Activated CD4-positive, alpha-beta T cell treated with anti-CD3 and anti-CD28 coated beads, Interleukin-10, Interleukin-2, amounts not matched to agents 100 ng/mL and 50 ng/mL, durations not matched to agents 16 hours and 8 hours (primary cell): ENCODE measurements at regions not wholly inside any gene's neighbourhood (a gene's known extent, or its start where the extent isn't known, plus 50 kb on each side); places are given as distances from the start of the nearest gene placed in this dataset.
A peak's percentile ranks its signal among the peaks of the same experiment; 100 is the strongest.

Experiments used
- DNase-seq: peaks from one replicate; pipeline ENCODE4 v3.0.0-alpha.2; 2020

DNA sequence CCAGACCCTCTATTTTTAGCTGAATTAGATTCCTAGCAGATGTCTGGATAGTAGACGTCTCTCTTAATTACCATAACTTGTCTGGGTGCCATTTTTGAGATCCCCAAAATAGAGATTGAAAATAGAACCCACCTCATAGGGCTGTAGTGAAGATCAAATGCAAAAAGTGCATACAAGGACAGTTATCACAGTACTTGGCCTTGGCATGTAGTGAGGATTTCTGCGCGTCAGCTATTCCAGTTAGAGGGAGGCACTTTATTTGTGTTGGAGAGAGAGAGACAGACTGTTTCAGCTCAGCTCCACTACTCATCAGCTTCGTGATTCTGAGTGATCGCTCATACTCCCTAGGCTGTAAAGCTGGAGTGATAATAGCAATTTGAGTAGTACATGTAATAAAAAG lies 59.6 kb upstream of the CDH13 start:
- no peak for DNase-seq

DNA sequence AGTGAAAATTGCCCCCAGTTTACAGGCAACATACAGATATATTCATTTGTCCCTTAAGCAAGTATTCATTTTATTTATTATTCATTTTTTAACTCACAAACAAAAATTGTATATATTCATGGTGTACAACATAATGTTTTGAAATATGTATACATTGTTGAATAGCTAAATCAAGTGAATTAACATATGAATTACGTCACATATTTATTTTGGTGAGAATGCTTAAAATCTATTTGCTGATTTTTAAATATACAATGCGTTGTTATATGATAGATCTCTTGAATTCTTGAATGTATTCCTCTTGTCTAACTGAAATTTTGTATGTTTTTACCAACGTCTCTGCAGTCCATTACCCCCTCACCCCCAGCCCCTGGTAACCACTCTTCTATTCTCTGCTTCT lies 63.4 kb upstream of the CDH13 start:
- DNase-seq, result no peak

DNA sequence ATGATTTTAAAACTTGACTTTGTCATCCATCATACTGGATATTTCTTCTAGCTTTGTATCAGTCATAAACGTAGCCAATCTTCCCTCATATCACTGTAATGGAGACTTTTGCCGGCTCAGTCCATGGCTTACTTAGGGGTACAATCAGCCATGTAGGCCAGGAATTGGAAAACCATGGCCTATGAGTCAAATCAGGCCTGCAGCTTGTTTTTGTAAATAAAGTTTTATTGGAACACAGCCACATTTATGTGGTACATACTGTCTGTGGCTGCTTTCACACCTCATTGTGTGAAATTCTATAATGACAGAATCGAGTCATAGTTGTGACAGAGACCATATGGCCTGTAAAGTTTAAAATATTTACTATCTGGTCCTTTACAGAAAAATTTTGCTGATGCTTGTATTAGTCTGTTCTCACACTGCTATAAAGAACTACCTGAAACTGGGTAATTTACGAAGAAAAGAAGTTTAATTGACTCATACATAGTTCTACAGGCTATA lies 64.5 kb upstream of the CDH13 start:
- DNase-seq, result peak; percentile 7

DNA sequence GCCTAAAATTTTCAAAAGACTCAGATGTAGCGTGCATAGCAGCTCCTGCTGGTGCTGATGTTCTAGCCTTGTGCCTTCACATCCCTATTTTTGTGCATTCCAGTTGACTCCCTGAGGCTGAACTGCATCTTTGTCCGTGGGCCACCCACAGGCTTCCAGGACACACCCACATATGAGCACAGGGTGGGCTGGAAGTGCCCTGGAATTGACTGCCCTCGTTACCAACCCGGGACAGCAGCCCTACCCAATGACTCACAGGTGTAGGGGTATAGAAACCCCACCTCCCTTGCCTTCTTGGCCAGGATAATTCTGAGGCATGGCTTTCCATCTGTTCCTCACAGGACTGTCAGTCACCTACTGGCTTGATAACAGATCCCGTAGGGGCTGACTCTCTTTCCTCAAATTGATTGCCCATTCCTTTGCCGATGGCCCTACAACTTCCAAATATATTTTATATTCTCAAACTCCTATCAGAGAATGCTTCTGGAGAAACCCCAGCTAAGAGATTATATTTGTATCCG lies 65.9 kb upstream of the CDH13 start:
- DNase-seq, result no peak

DNA sequence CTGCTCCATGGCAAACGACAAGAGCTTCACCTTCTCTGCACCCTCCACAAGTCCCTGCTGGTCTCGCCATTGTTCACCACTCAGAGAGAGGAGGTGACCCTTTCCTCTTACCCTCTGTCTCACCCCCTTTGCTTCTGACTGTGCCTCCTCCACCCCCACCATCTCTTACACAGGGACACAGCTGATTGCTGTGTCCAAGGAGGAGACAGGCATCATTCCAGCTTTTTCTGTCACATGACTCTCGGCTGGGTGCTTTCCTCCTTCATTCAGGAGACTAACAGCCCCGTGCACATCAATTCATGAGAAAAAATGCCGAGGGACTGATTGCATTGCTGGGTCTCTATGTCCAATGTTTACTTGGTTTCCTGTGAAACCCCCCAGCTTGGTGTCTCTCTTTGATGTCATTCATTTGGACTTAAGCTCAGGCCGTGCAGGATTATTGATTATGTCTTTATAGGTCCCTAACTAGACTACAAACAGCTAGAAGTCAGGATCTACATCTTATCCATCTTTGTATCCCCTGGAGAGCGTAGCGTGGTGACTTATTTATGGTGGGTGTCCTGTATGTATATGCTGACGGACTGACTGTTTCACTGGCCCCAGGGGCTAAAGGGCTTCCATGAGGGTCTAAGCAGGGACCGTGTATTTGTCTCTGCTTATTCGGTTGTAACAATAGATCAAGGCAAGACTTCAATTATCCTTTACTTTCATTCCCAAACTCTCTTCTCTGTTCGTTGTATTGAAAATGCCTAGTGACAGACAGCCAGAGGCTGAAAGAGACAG lies 82.2 kb upstream of the CDH13 start:
- no peak for DNase-seq

DNA sequence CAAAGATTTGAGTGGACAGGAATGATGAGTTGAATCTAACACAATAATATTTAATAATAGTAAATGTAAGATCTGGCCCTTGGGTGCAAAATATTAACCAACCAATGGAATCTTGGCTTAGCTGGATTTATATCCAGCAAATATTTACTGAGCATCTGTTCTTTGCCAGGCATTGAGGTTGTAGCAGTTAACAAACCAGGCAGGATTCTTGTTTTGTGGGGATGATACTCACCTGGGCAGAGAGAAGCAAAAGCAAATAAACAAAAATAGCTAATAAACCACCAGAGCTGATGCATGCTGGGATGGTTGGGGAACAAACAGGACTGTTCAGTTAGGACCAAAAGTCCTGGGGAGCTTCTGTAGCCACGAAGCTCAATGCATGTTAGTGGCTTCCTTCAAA lies 84.1 kb upstream of the CDH13 start:
- no peak for DNase-seq

DNA sequence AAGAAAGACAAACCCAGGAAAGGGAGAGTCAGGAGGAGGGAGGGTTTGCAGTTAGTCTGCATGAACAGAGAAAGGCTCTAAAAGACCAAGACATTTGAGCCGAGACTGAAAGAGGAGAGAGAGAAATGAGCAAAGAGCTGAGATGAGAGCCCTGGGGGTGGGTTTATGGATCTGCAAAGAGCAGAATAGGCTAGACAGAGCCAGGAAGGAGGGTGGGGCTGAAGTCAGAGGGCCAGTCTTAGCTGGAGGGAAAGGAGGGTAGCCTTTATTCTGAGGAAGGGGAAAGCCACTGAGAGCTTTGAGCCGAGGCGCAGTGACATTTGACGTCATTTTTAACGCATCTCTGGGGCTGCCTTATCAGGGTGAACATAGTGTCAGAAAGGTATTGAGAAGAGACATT lies 85.7 kb upstream of the CDH13 start:
- DNase-seq, result no peak

DNA sequence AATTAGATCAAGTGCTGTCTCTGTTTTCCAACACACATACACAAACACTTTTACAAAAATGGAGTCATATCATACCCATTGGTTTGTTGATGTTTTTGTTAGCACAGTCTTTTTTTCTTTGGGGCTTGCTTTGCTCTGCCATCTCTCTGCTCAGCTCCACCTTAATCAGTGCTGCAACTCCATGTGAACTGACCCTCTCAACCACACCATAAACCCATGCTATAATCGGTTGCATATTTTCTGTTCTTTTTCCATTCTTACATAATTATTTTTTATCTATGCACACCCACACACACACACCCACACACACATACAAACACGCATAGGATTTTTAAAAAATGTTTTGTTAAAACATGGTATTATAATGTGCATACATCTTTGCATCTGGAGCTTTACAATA lies 91.0 kb upstream of the CDH13 start:
- no peak for DNase-seq

DNA sequence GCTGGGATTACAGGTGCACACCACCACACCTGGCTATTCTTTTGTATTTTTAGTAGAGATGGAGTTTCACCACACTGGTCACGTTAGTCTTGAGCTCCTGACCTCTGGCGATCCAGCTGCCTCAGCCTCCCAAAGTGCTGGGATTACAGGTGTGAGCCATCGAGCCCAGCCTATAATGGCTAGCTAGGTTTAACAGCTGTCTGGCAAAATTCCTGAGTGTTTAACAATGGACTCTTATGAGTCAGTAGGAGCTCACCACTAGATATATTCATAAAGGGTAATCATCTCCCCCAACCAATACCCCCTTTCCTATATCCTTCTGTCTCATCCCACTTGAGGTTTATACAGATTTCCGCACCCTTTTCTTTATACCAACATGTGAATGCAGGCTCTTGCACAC lies 91.5 kb upstream of the CDH13 start:
- no peak for DNase-seq

DNA sequence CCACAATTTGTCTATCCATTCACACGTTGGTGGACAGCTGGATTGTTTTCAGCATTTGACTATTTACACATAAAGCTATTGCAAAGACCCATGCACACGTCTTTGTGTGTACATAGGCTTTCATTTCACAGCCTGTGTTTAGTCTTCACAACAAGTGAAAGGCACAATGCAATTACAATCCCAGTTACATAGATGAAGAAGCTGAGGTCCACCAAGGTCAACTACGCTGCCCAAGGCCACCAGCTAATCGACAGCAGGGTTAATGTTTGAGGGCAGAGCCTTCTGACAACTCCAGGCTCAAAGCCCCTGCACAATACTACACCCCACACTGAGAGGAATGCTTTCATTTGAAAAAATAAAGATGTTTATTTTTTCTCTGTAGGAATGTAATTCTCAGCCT lies 93.6 kb upstream of the CDH13 start:
- DNase-seq, result no peak

DNA sequence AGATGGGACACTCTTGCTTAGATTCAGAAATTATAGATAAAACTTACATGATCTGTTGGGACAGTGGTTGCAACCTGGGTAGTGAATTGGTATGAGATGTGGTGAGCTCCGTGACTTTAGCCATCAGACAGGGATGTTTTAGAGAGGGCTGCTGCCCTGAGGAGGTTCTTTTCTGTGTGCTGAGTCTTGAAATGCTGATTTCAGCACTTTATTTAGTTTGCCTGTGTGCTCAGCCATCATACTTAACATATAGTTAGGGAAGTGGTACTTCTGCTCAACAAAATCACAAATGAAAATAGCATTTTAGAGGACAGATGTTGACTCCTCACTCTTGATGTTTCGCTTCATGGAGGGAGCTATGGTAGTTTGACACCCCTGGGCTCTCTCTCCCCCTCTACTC lies 95.9 kb upstream of the CDH13 start:
- no peak for DNase-seq

DNA sequence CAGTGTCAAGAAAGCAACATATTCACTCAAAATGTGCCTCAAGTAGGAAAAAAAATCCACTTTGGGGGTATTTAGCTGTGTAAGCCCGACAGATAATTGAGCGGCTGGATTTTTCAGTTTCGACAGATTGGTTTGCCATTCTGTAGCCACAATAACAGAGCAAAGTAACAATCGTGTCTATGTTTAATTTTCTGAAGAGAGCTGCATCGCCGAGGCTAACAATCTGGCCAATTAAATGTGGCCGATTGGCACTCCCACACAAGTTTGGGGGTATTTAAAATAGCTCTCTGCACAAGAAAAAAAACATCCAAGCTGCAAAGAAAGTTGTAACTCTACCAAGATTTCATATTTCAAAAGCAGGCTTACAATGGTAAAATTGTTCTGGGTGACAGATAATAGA lies 99.7 kb upstream of the CDH13 start:
- no peak for DNase-seq

DNA sequence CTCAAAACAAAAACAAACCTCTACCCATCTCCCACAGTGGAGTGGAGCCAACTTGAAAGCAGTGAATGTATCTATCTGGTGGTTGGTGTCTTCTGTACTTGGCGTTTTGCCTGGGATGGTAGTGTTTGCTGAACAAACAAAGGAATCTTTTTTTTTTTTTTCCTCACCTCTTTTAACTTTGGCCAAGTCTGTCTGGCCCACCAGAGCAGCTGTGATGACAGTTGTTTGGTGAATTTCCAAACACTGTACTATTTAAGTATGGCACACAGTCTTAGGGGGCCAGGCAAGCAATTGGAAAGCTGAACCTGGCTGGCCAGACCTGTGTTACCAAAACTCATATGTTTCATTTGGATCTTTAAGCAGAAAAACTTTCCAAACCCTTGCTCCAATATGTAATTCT lies 101.8 kb upstream of the CDH13 start:
- DNase-seq, result no peak

DNA sequence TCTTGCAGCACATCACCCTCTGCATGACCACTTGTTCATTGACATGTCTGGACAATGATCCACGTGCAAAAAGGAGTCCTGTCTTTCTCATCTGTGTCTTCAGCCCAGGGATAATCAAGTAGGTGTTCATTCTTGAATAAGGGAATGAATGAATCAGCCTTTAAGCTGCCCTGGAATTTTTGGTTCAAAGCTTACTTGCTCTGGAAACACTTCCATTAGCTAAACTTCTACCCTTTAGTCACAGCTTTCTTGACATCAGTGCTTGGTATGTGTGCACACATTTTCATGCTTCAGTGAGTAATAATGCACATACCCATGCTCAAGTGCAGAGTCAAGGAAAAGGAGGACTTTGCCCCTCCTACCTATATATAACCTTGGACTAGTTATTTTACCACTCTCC lies 103.0 kb upstream of the CDH13 start:
- DNase-seq, result no peak

DNA sequence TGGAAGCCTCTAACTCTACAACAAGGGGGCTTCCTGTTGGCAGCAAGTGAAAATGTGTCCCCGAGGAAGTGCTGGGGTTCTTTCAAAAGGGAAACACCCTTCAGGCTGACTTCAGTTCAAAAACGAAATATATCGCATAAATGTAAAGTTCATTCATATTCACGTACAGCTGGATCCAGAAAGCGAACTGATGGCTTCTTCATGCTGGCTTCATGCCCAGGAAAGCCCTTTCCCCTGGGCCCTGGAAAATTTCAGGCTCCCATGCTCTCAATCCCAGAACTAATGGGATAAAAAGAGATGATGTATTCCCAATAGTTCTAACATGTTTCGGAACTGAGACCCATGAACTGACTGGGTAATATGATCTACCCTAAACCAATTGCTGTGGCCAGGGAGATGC lies 104.7 kb upstream of the CDH13 start:
- no peak for DNase-seq

DNA sequence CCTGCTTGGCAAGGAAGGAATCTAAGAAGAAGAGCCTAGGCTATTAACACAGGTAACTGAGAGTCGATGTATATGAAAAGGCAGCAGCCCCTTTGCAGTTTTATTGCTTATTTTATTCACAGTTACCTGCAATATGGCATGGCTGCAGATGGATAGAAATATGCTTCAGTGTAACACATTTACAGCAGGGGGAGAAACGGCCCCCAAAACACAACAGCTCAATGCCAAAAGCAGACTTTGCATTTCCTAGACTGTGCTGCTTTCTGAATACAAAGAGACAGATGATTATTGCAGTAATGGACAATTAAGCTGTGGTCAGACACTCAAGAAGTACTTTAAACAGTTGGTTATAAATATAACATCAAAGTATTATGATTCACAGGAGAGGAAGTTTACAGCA lies 108.0 kb upstream of the CDH13 start:
- no peak for DNase-seq

DNA sequence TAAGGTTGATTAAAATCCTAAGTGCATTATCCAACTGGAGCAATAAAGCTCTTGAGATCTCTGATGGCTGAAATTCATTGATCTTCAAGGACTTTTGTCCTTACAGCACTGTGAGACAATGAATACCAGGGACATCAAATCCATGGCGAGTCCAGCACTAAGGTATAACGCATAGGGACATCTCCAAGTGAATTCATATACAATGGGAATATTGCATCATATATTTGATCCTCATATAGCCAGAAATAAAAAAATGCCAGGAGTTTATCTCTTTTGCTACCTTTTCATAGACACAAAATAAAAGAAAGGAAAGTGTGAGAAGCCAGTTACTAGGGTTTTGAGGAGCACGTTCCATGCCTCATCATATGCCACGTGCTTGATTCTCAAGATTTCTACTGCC lies 112.5 kb upstream of the CDH13 start:
- DNase-seq, result no peak

DNA sequence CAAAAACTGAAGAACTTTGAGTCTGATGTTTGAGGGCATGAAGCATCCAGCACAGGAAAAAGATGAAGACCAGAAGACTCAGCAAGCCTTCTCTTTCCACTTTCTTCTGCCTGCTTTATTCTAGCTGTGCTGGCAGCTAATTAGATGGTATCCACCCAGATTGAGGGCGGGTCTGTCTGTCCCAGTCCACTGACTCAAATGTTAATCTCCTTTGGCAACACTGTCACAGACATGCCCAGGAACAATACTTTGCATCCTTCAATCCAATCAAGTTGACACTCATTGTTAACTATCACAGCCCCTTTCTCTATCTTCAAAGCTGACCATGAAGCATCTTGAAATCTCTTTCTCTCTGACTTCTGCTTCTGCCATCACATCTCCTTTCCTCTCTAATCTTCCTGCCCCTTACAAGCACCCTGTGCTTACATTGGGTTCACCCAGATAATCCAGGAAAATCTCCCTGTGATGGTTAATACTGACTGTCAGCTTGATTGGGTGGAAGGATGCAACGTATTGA lies 115.9 kb upstream of the CDH13 start:
- DNase-seq, result no peak

DNA sequence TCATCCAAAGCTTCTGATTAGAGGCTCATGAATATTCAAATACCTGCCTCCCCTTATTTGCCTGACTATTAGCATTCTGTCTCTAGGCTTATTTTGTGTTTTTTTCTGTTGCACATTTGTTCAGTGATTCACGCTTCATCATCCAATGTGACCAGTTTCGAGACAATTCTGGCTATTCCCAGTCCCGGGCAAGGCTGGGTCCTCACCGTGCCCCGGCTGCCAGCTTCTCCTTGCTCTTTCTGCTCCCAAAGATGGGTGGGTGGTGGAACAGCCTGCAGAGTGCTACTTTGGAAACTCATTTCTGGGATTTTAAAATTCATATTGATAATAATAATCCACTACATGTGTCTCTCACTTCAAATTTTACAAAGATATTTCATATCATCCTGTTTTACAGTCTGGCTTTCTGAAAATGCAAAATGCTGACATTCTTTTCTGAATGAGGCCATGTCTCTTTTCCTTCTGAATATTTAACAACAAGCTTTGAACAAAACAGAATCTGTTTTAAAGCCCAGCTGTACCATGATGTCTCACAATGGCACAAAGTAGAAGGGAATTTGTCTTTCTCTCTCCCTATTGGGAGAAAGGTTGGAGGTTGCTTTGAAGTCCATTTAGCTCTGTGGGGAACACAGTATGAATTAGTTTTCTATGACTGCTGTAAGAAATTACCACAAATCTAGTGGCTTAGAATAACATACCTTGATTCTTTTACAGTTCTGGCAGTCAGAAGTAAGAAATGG lies 116.9 kb upstream of the CDH13 start:
- DNase-seq, result no peak

DNA sequence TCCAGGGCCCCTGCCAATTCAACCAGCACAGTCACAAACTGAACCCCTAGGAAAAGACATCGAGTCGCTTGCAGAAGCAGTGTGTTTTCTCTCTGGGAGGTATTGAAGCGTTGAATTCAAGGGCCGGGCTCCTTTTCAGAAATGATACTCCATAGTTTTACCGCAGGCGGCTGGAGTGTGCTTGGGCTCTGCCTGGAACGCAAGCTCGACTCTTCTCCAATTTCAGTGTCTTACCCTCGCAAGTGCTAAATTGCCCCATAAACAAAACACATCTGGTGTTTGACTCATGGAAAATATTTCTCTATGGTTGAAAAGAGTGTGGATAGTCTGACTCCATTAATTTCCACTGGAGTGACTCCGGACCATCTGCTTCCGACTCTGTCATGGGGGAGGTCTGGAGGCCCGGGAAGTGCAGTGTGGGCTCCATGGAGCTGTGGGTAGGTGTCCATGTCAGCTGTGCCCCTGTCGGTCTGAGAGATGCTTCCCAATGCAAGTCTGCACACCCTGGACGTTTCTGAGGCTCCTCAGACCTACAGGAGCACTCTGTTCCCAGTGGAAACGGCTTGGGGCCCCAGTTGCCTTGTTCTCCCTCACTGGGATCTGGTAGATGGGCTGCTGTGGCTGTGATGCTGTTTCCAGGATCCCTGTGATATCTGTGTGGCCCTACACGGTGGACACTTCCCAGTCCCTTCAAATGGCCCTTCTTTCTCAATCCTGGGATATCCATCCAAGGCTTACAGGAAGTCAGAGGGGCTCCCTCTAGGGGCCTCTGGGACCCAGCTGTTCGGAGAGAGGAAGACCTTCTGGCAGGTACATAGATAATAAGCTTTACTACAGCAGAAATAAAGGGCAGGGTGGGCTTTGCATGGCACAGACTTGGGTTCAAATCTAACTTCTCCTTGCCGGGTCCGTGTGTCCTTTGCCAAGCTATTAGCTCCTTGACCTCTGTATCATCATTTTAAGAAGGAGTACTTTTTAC lies 119.8 kb upstream of the CDH13 start:
- DNase-seq, result no peak

DNA sequence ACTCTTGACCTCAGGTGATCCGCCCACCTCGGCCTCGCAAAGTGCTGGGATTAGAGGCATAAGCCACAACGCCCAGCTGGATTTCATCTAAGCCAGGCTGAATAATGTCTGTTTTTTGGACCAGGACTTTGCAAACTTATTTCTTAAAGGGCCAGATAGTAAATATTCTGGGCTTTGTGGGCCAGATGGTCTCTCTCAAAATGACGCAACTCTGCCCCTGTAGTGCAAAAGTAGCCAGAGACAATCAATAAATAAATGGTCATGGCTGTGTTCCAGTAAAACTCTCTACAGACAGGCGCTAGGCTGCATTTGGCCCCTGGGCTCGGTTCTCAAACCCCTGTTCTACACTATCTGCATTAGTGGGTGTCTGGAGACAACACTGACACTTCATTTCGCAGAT lies 121.9 kb upstream of the CDH13 start:
- no peak for DNase-seq

DNA sequence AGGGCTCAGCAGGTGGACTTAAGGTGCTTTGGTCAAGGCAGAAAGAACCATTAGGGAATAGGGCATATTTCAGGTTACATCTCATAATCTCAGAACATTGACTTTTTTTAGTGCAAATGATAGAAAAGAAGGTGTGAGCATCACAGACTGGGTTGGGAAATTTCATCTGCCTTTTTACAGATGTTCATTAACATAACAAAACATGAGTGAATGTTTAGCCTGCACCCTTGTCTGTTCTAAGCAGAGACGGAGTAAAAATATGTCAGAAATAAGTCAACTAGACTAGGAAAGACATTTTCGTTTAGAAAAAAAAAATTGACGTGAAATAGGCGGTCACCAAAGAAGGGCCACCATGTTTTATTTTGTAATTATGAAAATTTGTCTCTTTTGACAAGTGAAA lies 127.5 kb upstream of the CDH13 start:
- DNase-seq, result no peak

DNA sequence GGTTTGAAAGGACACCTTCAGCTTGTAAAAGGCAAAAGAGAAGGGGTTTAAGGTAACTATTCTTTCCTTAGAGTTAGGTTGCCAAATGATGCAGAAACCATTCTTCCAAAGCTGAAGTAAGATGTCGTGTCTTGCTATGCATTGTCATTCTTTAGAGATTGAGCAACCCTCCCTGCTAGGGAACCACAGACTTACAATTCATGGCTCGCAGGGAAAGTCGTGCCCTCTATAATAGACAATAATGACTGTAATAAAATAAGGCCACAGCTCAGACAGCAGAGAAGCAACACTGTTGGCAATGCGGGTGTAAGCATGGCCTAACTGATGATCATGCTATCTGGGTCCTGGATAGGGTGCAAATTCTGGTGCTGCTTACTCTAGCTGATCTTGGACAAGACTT lies 129.6 kb upstream of the CDH13 start:
- DNase-seq, result no peak
